NCI-H2196 (cell line): ENCODE measurements at regions not wholly inside any gene's neighbourhood (a gene's known extent, or its start where the extent isn't known, plus 50 kb on each side); places are given as distances from the start of the nearest gene placed in this dataset.
A peak's percentile ranks its signal among the peaks of the same experiment; 100 is the strongest.

Experiments used
- DNase-seq: peaks from one replicate; lab custom pipeline; 2025; ENCODE audit not compliant: unreplicated experiment; lab: John Stamatoyannopoulos, UW

DNA sequence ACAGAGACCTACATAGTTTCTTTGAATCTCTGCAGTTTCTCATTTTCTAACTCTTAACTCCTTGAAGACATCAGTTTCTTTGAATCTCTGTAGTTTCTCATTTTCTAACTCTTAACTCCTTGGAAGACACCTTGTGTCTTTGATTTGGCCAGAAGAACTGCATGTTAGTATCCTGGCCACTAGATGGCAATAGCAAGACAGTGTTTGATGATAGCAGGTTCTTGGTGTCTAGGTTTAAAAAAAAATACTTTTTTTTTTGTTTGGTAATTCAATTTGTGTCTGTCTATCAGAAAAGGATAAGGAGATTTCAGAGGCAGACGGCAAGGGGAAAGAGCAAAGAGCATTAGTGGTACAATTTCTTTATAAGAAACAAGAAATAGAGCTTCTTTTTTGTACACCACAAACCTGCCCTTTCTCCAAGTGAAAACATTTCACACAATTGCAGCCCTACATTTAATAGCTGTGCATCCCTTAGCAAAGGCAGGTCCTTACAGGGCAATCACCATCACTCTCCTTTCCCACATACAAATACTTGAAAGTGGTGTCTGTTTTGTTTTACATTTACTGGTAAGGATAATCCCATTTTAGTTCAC, 1324.9 kb upstream of the CDH8 start:
- peak; percentile 33 for DNase-seq

DNA sequence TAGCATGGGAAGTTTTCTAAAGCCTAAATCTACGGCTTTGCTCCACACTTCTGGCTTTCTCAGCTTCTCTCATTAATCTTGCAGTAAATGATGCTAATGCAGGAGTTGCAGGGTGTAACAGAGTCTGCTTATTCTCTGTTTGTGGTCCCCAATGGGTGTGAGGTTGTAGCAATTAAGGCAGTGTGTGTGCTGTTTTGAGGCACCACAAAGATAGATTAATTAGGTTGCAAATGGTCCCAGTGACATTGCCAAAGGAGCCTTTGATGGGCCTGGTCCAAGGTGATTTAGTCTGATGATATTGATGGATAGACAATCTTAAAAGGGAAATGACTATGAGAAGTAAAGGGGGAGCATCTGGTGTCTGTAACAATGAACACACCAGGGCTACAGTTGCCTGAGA, 1313.7 kb upstream of the CDH8 start:
- DNase-seq, result no peak

DNA sequence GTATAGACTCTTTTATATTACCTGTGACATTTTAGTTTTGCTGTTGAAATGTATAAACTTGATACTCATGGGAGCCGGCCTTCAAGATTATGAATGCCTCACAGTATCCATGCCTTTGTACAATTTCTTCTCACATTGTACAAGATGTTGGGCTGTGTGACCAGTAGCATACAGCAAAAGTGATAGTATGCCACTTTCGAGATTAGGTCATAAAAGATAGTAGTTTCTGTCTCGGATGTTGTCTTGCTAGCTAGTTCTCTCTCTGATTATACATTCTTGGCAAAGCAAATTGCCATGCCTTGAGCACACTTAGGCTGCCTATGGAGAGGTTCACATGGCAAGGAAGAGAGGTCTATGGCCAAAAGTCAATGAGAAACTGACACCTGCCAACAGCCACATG, 1309.8 kb upstream of the CDH8 start:
- no peak for DNase-seq

DNA sequence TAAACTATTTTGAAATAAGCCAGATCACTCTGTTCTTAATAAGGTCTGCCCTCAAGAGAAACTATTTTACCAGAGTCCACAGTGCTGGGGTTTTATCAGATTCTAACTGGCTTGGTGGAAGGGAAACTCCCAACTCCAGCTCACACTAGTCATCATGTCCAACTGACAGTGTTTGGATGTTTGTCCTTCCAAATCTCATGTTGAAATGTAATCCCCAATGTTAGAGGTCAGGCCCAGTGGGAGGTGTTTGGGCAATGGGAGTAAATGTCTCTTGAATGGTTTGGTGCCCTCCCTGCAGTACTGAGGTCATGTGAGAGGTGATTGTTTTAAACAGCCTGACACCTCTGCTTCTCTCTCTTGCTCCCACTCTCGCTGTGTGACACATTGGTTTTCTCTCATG, 1301.0 kb upstream of the CDH8 start:
- DNase-seq, result no peak

DNA sequence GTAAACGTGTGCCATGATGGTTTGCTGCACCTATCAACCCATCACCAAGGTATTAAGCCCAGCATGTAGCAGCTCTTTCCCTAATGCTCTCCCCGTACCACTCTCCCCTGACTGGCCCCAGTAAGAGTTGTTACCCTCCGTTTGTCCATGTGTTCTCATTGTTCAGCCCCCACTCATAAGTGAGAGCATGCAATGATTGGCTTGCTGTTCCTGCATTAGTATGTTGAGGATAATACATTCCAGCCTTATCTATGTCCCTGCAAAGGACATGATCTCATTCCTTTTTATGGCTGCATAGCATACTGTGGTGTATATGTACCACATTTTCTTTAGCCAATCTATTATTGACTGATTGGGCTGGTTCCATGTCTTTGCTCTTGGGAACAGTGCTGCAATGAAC, 1294.9 kb upstream of the CDH8 start:
- no peak for DNase-seq

DNA sequence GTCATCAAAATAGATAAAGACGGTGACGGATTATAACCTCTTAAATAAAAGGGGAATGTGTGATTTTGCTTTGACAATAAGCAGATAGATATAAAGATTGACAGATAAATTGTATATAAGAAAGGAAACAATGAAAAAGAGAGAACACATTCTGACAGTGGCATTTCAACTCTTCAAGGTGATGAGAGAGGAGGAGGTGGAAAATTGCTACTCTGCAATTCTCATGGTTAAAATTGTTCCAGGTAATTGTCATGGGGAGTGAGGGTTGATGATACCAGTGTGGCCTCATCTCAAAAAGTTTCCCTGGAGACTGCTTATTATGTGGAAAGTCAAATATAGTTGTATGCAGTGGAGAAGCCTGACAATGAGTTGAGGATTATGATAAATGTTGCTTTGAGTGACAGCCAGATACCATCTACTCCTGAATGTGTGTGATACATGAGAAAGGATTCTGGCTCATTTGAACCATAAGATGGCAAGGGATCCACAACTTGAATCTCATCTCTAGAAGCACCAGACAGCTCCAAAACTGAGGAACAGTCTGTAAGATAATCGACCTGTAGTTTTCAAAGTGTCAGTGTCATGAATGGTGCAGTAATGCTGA, 1290.6 kb upstream of the CDH8 start:
- no peak for DNase-seq

DNA sequence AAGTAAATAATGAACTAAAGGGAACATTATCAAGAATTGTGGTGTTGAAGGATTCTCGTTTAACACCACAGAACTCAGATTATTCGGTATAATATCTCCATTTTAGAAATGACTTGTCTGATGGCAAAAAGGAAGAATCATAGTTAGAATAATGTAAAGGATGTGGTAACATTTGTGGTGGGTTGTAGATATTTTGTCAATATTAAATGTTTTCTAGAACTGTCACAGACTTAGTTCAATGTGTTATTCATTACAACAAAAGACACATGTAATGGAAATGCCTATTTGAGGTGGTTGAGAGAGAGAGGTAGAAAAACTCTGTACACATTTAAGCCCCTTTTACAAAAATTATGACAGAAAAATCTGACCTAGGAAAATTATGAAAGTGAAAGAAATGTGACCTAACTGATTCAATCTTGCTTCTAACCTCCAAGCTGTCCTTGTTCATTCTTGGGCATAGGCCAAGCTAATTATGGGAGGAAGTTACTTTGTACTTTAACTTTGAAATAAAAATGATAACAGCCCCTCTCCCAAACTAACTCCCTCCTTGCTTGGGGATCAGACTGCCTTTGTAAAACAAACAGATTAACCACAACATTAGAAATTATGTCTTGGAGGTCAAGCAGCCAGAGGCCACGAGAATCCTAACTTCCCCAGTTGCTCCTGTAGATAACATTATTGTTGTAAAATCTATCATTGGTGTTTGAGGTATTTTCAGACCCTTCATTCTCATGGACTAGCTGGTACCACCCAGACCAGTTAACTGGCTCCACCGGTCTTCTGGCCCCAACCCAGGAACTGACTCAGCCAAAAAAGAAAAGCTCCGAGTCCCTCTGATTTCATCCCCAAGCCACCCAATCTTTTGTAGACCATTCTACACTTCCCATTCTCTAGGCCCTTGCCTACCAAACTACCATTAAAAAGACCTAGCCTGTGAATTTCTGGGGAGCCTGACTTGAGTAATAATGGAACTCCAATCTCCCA, 1287.8 kb upstream of the CDH8 start:
- DNase-seq, result no peak

DNA sequence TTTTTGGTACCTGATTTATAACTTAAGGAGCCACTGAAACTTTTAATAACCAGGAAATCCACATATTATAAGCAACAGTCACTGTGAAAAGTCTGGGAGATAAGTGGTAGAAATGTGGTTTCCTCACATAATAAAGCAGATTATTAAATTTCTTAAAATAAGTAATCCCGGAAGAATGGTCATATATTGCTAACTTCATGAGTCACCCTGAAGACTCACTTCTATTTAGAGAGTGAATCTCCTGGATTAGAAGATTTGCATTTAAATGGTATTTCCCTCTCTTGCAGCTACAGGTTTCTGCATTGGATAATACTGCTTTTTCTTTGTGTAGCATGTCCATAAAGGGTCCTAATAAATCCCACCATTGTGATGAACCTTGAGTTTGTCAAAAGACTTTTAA, 1286.8 kb upstream of the CDH8 start:
- DNase-seq, result no peak

DNA sequence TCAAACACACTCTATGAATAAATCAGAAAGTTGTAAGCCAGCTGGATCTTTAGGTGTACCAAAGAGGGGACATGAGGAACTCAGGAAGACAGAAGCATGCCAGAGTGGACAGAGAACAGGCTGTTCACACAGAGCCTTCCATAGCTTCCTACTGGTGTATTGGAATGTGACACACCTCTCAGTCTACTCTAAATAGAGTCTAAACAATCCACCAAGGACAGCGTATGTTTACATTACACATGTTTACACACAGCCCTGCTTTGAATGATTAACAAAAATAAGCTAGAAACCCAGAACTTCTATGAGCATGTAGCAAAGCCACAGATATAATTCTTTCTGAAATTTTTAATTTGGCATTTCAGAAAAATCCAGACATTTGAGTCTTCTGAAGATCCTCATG, 1279.0 kb upstream of the CDH8 start:
- DNase-seq, result no peak

DNA sequence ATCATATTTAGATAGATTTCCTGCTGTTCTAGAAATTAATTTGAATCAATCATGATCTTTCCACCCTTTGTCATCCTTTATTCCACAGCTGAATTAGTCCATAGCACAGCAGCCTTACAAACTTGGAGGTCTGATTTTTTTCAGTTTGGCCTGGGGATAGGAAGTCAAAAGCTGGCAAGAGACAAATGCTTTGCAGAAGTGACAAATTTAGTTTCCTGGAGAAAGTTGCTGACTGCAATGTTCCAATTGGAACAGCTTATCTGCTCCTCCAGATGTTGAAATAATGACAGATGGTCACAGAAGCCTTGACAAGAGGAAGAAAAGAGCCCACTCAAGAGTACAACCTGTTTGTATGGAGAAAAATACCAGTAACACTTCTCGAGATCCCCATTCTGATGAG, 1276.1 kb upstream of the CDH8 start:
- no peak for DNase-seq

DNA sequence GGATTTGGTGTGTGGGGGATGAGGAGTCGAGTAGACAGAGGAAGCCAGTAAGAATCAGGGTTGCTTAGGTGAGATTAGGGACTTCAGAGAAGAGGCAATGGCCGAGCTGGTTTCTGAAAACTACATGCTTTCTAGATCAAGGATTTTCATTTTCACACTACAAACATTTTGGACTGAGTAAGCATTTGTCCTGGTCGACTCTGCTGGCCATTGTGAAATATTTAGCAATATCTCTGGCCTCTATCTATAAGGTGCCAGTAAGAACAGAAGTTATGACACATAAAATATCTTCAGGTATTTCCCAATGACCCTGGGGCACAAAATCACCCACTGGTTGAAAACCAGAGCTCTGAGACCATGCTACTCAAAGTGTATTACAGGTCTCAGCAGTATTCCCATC, 1275.1 kb upstream of the CDH8 start:
- no peak for DNase-seq

DNA sequence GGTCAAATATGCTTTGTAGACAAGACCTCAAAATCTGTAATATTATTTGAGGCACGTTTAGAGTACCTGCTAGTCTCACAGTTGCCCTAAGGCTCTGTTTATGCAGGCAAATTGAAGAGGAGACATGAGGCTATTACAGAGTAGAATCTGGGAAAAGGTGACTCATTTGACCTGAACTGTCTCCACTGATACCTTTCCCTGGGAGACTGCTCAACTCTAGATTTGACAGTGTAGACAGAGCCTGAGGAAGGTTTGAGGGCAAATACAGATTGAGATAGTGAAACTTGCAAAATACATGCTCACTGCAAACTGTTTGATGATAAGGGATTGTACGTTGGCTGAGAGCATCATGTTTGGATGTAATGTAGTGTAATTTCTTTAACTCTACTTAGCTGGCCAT, 1266.6 kb upstream of the CDH8 start:
- no peak for DNase-seq

DNA sequence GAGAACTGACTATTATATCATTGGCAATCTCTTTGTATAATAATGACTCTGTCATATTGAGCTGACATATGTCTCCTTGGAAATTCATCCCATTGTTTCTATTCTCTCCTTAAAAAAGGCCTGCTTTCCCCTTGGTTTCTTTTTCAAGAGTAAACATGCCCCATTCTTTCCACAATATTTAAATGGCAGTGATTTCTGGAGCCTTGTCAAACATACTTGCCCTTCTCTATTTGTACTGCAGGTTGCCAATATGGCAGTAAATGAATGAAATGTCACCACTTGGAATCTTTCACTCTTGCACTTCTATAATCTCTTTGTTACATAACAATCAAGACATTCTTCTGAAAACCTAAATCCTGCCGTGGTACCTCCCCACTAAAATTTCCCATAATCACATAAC, 1265.1 kb upstream of the CDH8 start:
- no peak for DNase-seq

DNA sequence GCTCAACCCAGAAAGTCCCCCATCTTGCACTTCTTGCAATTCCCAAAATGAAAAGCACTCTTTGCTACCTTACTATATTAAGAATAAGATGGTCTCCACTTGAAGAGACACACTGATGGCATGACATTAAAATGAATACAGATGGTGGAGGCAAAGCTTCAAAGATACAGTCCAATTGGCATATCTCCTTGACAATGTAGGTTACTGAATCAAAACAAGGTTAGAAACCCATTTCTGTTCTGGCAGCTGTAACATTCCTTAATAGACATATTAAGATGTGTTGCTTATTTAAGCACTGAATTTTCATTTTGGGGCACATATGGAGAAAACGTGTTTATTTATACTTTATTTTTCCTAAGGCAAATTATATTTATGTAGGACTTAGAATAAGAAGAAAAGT, 1262.8 kb upstream of the CDH8 start:
- DNase-seq, result no peak

DNA sequence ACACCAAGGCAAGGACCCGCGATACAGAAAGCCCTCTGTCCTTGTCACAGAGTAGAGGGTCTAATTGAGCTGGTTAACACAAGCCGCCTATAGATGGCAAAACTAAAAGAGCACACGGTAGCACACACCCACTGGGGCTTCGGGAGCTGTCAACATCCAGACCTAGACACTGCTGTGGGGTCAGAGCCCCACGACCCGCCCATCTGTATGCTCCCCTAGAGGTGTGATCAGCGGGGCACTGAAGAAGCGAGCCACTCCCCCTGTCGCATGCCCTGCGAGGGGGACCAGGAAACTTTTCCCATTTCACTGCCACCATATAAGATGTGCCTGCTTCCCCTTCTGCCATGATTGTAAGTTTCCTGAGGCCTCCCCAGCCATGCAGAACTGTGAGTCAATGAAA, 1255.8 kb upstream of the CDH8 start:
- no peak for DNase-seq

DNA sequence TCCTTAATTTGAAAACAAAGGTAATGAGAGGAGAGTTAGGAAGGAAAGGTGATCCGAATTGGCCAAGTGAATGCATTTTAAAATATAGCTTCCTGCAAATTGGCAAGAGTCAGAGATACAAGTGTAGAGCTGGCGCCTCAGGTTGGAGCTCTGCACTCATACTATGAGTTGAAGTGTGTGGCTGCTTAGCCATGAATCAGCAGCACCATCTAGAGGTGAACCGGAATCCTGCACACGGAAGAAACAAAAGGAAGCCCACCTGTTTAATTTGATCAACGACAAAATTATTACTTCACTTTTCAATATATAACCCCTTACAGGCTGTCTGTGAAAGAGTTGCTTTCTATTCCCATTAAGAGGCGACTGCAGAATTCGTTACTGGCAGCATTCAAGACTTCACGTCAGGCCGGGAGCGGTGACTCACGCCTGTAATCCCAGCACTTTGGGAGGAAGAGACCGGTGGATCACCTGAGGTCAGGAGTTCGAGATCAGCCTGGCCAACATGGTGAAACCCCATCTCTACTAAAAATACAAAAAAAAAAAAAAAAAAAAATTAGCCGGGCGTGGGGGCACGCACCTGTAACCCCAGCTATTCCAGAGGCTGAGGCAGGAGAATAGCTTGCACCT, 1253.7 kb upstream of the CDH8 start:
- DNase-seq, result peak; percentile 34

DNA sequence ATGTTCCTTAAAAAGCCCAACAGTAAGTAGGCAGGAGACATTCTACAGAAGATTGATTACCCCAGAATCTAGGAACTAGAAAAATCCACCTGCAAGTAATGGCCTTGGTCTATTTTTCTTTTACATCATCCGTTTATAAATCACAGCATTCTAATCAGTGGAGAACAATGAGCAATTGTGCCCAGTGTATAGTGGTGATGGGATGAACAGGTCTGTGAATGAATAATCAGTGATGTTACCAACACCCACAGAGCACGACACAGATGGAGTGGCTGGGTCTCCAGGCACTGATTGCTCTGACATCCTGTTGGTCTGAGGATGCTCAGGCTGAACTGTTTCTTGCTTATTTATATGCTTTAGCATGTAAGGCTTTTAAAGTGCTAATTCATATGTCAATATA, 1251.2 kb upstream of the CDH8 start:
- no peak for DNase-seq

DNA sequence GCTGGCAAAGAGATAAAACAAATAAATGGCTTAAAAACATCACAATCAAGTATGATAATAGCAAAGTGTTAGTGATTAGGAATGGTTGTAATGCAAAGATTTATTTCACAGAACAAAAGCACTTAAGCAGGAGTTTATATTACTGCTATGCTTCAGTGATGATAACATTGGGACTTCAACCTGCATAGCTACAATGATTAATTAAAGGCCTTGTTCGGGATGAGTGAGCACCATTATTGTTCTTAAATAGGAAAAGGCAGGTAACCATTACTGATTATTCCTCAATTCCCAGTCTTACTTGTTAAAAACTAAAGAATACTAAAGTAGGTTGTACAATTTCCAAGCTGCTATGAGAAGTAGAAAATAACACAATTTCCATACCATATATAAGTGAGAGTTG, 1247.5 kb upstream of the CDH8 start:
- DNase-seq, result no peak

DNA sequence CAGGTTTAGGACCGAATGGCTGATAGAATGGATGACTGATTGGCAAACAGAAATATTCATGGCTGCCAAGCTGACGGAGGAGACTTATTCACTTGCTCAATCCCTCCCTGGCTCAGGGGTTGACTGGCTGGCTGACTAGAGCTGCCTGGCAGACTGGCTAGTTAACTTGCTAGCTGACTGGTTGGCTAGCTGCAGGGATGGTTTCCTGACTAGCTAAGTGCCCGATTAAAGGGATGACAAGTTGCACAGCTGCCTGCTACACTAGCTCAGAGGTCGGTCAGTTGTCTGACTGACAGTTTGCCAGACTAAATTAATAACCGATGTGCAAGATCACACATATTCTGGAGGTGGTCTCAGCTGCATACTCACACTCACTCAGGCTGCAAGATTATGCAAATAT, 1208.4 kb upstream of the CDH8 start:
- DNase-seq, result no peak

DNA sequence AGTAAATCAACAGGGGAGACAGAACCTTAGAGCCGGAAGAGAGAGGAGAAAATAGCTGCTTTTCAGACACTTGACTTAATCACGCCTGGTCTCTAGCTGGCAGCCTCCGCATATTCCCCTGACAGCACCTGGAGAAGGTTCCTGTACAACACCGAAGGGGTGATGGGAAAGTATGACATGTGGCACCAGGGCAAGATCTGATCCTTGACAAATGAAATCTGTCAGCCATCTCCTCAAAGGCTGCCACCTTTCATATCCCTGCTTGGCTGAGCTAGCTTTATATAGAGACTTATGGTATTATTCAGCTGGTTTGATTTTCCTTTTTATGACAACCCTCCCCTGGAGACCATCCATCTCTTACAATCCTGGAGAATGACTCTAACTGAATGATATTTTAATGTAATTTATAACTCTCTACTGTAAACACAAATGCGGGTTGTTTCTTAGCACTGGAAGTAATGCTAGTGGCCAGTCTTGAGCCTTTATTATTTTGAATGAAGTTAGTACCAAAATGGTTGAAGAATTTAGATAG, 1205.3 kb upstream of the CDH8 start:
- DNase-seq, result no peak

DNA sequence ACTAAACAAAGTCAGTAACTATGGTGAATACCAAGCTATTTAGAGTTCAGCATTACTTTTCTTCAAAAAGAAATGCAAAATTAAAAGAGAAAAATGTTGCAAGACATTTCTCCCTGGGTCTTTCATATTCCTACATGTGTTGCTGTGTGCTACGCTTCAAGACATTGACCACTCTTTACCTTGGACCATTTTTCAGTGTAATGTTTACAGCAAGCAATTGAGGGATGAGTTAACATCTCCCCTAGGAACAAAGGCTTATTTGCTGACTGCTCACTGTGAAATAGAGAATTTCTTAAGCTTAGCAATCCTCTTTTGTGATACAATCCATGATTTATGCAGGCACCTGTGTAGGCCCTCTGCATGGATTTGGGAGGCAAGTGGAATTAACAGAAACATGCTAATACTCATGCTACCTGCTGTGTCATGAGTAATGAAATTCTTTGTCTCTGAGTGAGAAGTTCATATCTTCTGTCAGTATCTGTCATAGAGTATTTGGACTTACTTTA, 1202.9 kb upstream of the CDH8 start:
- DNase-seq, result no peak
